ENCODE measurements at regions not wholly inside any gene's neighbourhood (a gene's known extent, or its start where the extent isn't known, plus 50 kb on each side); places are given as distances from the start of the nearest gene placed in this dataset.

GRCh38 chr5:174307656-174308271 lies 262.3 kb downstream of the NSG2 start:
- TF ChIP-seq CTCF (IDR thresholded peaks at IDR 0.05; ENCODE audit: control extremely low read depth in 1 of 3, insufficient read depth in 1 of 3, low read depth in 1 of 3, low read length in 3 of 3) (no peak), GTF2F1 (IDR thresholded peaks at IDR 0.05; ENCODE audit: borderline replicate concordance, low read depth, low read length) (no peak), CBX5 (IDR thresholded peaks at IDR 0.05; ENCODE audit: low read depth, low read length) (no peak)
